ENCODE measurements at regions not wholly inside any gene's neighbourhood (a gene's known extent, or its start where the extent isn't known, plus 50 kb on each side); places are given as distances from the start of the nearest gene placed in this dataset.

- ChIA-PET CTCF (no interaction called here), POLR2A (no interaction called here)
Observed at GRCh38 chr3:148629006-148629405, 68.7 kb upstream of the AGTR1 start.

GRCh38 chr3:148631124-148631903 is 66.4 kb upstream of the AGTR1 start:
- no peak for TF ChIP-seq ARNT (IDR thresholded peaks at IDR 0.05)
- no peak for TF ChIP-seq FOXK2 (IDR thresholded peaks at IDR 0.05)
- no peak for TF ChIP-seq L3MBTL2 (conservative IDR thresholded peaks at IDR 0.05)
- TF ChIP-seq BHLHE40 (IDR thresholded peaks at IDR 0.05; ENCODE audit: borderline replicate concordance) = no peak
- no peak for TF ChIP-seq FOXA1 (IDR thresholded peaks at IDR 0.05)
- ChIA-PET POLR2A (no interaction called here), CTCF (no interaction called here)
- DNase-seq (ENCODE audit: extremely low spot score) = no peak

More at GRCh38 chr3:148629006-148629405, 68.7 kb upstream of the AGTR1 start:
- TF ChIP-seq FOXA1 (IDR thresholded peaks at IDR 0.05) (no peak), ELF4 (IDR thresholded peaks at IDR 0.05) (no peak), ARNT (IDR thresholded peaks at IDR 0.05) (no peak), NFRKB (IDR thresholded peaks at IDR 0.05) (no peak), LEF1 (IDR thresholded peaks at IDR 0.05; ENCODE audit: borderline replicate concordance) (no peak), FOXK2 (IDR thresholded peaks at IDR 0.05) (no peak), L3MBTL2 (conservative IDR thresholded peaks at IDR 0.05) (no peak), SUZ12 (IDR thresholded peaks at IDR 0.05) (no peak), TARDBP (IDR thresholded peaks at IDR 0.05) (no peak), PKNOX1 (IDR thresholded peaks at IDR 0.05) (no peak), CTBP1 (IDR thresholded peaks at IDR 0.05; ENCODE audit: borderline replicate concordance) (no peak), FOXM1 (IDR thresholded peaks at IDR 0.05; ENCODE audit: borderline replicate concordance) (no peak)
- DNase-seq (ENCODE audit: extremely low spot score) = no peak

- ChIA-PET CTCF (no interaction called here), POLR2A (no interaction called here)
- no peak for TF ChIP-seq FOXK2 (IDR thresholded peaks at IDR 0.05)
- no peak for TF ChIP-seq FOXA1 (IDR thresholded peaks at IDR 0.05)
- TF ChIP-seq LEF1 (IDR thresholded peaks at IDR 0.05; ENCODE audit: borderline replicate concordance) = no peak
- no peak for TF ChIP-seq PKNOX1 (IDR thresholded peaks at IDR 0.05)
- TF ChIP-seq BHLHE40 (IDR thresholded peaks at IDR 0.05; ENCODE audit: borderline replicate concordance) = no peak
- TF ChIP-seq TARDBP (IDR thresholded peaks at IDR 0.05) = no peak
- TF ChIP-seq L3MBTL2 (conservative IDR thresholded peaks at IDR 0.05) = no peak
- DNase-seq (ENCODE audit: extremely low spot score) = no peak
Observed at GRCh38 chr3:148641722-148642121, 56.0 kb upstream of the AGTR1 start.

- ChIA-PET POLR2A (no interaction called here), CTCF (no interaction called here)
- DNase-seq (ENCODE audit: extremely low spot score) = no peak
- TF ChIP-seq CTBP1 (IDR thresholded peaks at IDR 0.05; ENCODE audit: borderline replicate concordance) = no peak
- TF ChIP-seq FOXA1 (IDR thresholded peaks at IDR 0.05) = no peak
- TF ChIP-seq SP1 (IDR thresholded peaks at IDR 0.05) = no peak
- TF ChIP-seq TARDBP (IDR thresholded peaks at IDR 0.05) = no peak
- no peak for TF ChIP-seq ELF4 (IDR thresholded peaks at IDR 0.05)
- TF ChIP-seq NFRKB (IDR thresholded peaks at IDR 0.05) = no peak
- TF ChIP-seq FOXK2 (IDR thresholded peaks at IDR 0.05) = no peak
- TF ChIP-seq HDGF (IDR thresholded peaks at IDR 0.05; ENCODE audit: borderline replicate concordance) = no peak
- TF ChIP-seq FOXM1 (IDR thresholded peaks at IDR 0.05; ENCODE audit: borderline replicate concordance) = no peak
- TF ChIP-seq ZNF384 (IDR thresholded peaks at IDR 0.05) = no peak
- TF ChIP-seq ARNT (IDR thresholded peaks at IDR 0.05) = no peak
- TF ChIP-seq PKNOX1 (IDR thresholded peaks at IDR 0.05) = no peak
- no peak for TF ChIP-seq LEF1 (IDR thresholded peaks at IDR 0.05; ENCODE audit: borderline replicate concordance)
Observed at GRCh38 chr3:148642214-148642613, 55.5 kb upstream of the AGTR1 start.

GRCh38 chr3:148642616-148643015 is 55.1 kb upstream of the AGTR1 start:
- DNase-seq (ENCODE audit: extremely low spot score) = no peak
- ChIA-PET CTCF (no interaction called here), POLR2A (no interaction called here)
- TF ChIP-seq BHLHE40 (IDR thresholded peaks at IDR 0.05; ENCODE audit: borderline replicate concordance) (no peak), SP1 (IDR thresholded peaks at IDR 0.05) (no peak), HDGF (IDR thresholded peaks at IDR 0.05; ENCODE audit: borderline replicate concordance) (no peak)

GRCh38 chr3:148643389-148643840 is 54.3 kb upstream of the AGTR1 start:
- POLR2A ChIA-PET = no interaction called here
- CTCF ChIA-PET = no interaction called here
- no peak for DNase-seq (ENCODE audit: extremely low spot score)
- TF ChIP-seq TARDBP (IDR thresholded peaks at IDR 0.05) (no peak), L3MBTL2 (conservative IDR thresholded peaks at IDR 0.05) (no peak), FOXM1 (IDR thresholded peaks at IDR 0.05; ENCODE audit: borderline replicate concordance) (no peak), NFRKB (IDR thresholded peaks at IDR 0.05) (no peak), ARNT (IDR thresholded peaks at IDR 0.05) (no peak), SP1 (IDR thresholded peaks at IDR 0.05) (no peak), SUZ12 (IDR thresholded peaks at IDR 0.05) (no peak), ELF4 (IDR thresholded peaks at IDR 0.05) (no peak), ZNF384 (IDR thresholded peaks at IDR 0.05) (no peak), HDGF (IDR thresholded peaks at IDR 0.05; ENCODE audit: borderline replicate concordance) (no peak), PKNOX1 (IDR thresholded peaks at IDR 0.05) (no peak), CTBP1 (IDR thresholded peaks at IDR 0.05; ENCODE audit: borderline replicate concordance) (no peak), LEF1 (IDR thresholded peaks at IDR 0.05; ENCODE audit: borderline replicate concordance) (no peak), FOXK2 (IDR thresholded peaks at IDR 0.05) (no peak), BHLHE40 (IDR thresholded peaks at IDR 0.05; ENCODE audit: borderline replicate concordance) (no peak)

All from HEK293T (cell line).